H1 (cell line): ENCODE measurements at regions not wholly inside any gene's neighbourhood (a gene's known extent, or its start where the extent isn't known, plus 50 kb on each side); places are given as distances from the start of the nearest gene placed in this dataset.

Experiments used
- CTCF ChIA-PET: fragments of 300-600 bp; sonication (Branson Sonifier 250); formaldehyde crosslinking; loops from one replicate; lab custom pipeline; 2021; ENCODE audit not compliant: partially characterized antibody; lab: Charles Lee
- POLR2A ChIA-PET: fragments of 300-600 bp; sonication (Branson Sonifier 250); formaldehyde crosslinking; loops from one replicate; lab custom pipeline; 2021; ENCODE audit warnings: inconsistent platforms; ENCODE audit not compliant: partially characterized antibody; lab: Charles Lee
- DNase-seq, 2 experiments: peaks; one replicate each; pipeline versions ENCODE4 v3.0.0 to v3.0.0-alpha.2; 2010 to 2022; ENCODE audit warnings: low spot score in 2 of 2, low read depth in 1 of 2, mixed read lengths in 1 of 2
- FAIRE-seq: peaks from 2 replicates; lab custom pipeline; 2011; peaks lifted over from hg19 to GRCh38; lab: Jason Lieb, UNC
- H2AFZ ChIP-seq: 2 replicates; pipeline ENCODE4 v1.8.1; 2012; ENCODE audit warnings: low read length, inconsistent platforms
- H2AK5ac ChIP-seq: 2 replicates; pipeline ENCODE4 v1.6.1; 2013; ENCODE audit warnings: low read depth, low read length
- H2BK120ac ChIP-seq: replicated peaks from 2 replicates; pipeline ENCODE3; 2013; ENCODE audit warnings: low read depth, low read length, inconsistent platforms
- H2BK12ac ChIP-seq: 2 replicates; pipeline ENCODE4 v1.6.1; 2013; ENCODE audit warnings: low read depth, low read length
- H2BK15ac ChIP-seq: 2 replicates; pipeline ENCODE4 v1.6.1; 2013; ENCODE audit warnings: low read length
- H2BK20ac ChIP-seq: 2 replicates; pipeline ENCODE4 v1.6.1; 2013; ENCODE audit warnings: low read length
- H2BK5ac ChIP-seq: 2 replicates; pipeline ENCODE4 v1.6.1; 2013; ENCODE audit warnings: low read depth, low read length
- H3K14ac ChIP-seq: 2 replicates; pipeline ENCODE4 v1.6.1; 2013; ENCODE audit warnings: inconsistent platforms; ENCODE audit not compliant: insufficient read length
- H3K18ac ChIP-seq: 2 replicates; pipeline ENCODE4 v1.6.1; 2013; ENCODE audit warnings: low read length; ENCODE audit errors: extremely low read depth
- H3K23ac ChIP-seq: 2 replicates; pipeline ENCODE4 v1.6.1; 2013; ENCODE audit warnings: inconsistent platforms; ENCODE audit not compliant: insufficient read length
- H3K23me2 ChIP-seq: 2 replicates; pipeline ENCODE4 v1.6.1; 2013; ENCODE audit warnings: low read depth, low read length
- H3K27ac ChIP-seq: 2 replicates; pipeline ENCODE4 v1.6.1; 2011; ENCODE audit warnings: low read depth, low read length, inconsistent platforms
- H3K27me3 ChIP-seq, 4 experiments: replicated peaks in 1 of 4; 1 replicate in 1 of 4; 2 replicates in 3 of 4; pipeline versions ENCODE4 v1.6.1 to v1.8.1; 2011 to 2013; ENCODE audit warnings: low read length in 3 of 4, mild to moderate bottlenecking in 3 of 4, inconsistent platforms in 2 of 4, mixed read lengths in 2 of 4, moderate library complexity in 1 of 4; ENCODE audit not compliant: control insufficient read depth in 3 of 4, insufficient read depth in 3 of 4; ENCODE audit errors: extremely low read depth in 1 of 4
- H3K36me3 ChIP-seq, 4 experiments: 2 replicates each; pipeline versions ENCODE4 v1.6.1 to v1.8.1; 2011 to 2013; ENCODE audit warnings: mild to moderate bottlenecking in 4 of 4, low read length in 3 of 4, moderate library complexity in 2 of 4, control low read depth in 1 of 4, inconsistent platforms in 1 of 4; ENCODE audit not compliant: insufficient read depth in 4 of 4, control insufficient read depth in 2 of 4
- H3K4ac ChIP-seq: replicated peaks from 2 replicates; pipeline ENCODE3; 2013; ENCODE audit warnings: low read length, low read depth, mixed read lengths, inconsistent platforms; ENCODE audit not compliant: insufficient read length
- H3K4me1 ChIP-seq, 4 experiments: replicated peaks in 1 of 4; 1 replicate in 1 of 4; 2 replicates in 3 of 4; pipeline versions ENCODE4 v1.6.1 to v1.8.1; 2011 to 2013; ENCODE audit warnings: low read length in 3 of 4, inconsistent platforms in 2 of 4, mixed read lengths in 1 of 4; ENCODE audit not compliant: insufficient read depth in 4 of 4, control insufficient read depth in 3 of 4
- H3K4me2 ChIP-seq, 2 experiments: 2 replicates each; pipeline versions ENCODE4 v1.6.1 to v1.8.1; 2011 to 2013; ENCODE audit warnings: low read depth in 2 of 2, low read length in 2 of 2, control low read depth in 1 of 2, inconsistent platforms in 1 of 2, mild to moderate bottlenecking in 1 of 2; ENCODE audit not compliant: insufficient read depth in 1 of 2
- H3K4me3 ChIP-seq, 4 experiments: fragments of 200-600, 300-600 bp in 1 of 4; sonication (generic), shearing (Covaris generic), sonication (Bioruptor Twin) in 1 of 4; 2 replicates each; pipeline versions ENCODE4 v1.5.1 to v1.8.1; 2011 to 2016; ENCODE audit warnings: low read length in 4 of 4, low read depth in 3 of 4, control low read depth in 2 of 4, inconsistent platforms in 2 of 4, mild to moderate bottlenecking in 2 of 4, mixed read lengths in 1 of 4, moderate library complexity in 1 of 4; ENCODE audit not compliant: insufficient read depth in 2 of 4; ENCODE audit errors: extremely low read depth in 1 of 4
- H3K56ac ChIP-seq: replicated peaks from 2 replicates; pipeline ENCODE3; 2013; ENCODE audit warnings: low read depth, mild to moderate bottlenecking, mixed read lengths, low read length, inconsistent platforms; ENCODE audit not compliant: insufficient read length
- H3K79me1 ChIP-seq: 2 replicates; pipeline ENCODE4 v1.6.1; 2013; ENCODE audit warnings: low read depth, low read length, control low read depth
- H3K79me2 ChIP-seq, 2 experiments: 2 replicates each; pipeline versions ENCODE4 v1.6.1 to v1.8.1; 2012 to 2013; ENCODE audit warnings: low read length in 2 of 2, mild to moderate bottlenecking in 2 of 2, inconsistent platforms in 1 of 2; ENCODE audit not compliant: insufficient read depth in 2 of 2, control insufficient read depth in 1 of 2
- H3K9ac ChIP-seq, 4 experiments: replicated peaks in 1 of 4; 1 replicate in 1 of 4; 2 replicates in 3 of 4; pipeline versions ENCODE4 v1.6.1 to v1.8.1; 2011 to 2013; ENCODE audit warnings: low read depth in 3 of 4, low read length in 3 of 4, control low read depth in 2 of 4, mild to moderate bottlenecking in 2 of 4, moderate library complexity in 2 of 4, inconsistent platforms in 1 of 4; ENCODE audit errors: extremely low read depth in 1 of 4
- H3K9me3 ChIP-seq, 2 experiments: 2 replicates each; pipeline versions ENCODE4 v1.6.1 to v1.8.1; 2012 to 2013; ENCODE audit warnings: mild to moderate bottlenecking in 2 of 2, moderate library complexity in 2 of 2, control low read depth in 1 of 2, inconsistent platforms in 1 of 2, low read depth in 1 of 2, low read length in 1 of 2, mixed read lengths in 1 of 2; ENCODE audit not compliant: insufficient read depth in 2 of 2
- H4K20me1 ChIP-seq, 2 experiments: replicated peaks in 1 of 2; 2 replicates each; pipeline versions ENCODE3 to v1.8.1; 2011 to 2013; ENCODE audit warnings: inconsistent platforms in 2 of 2, low read length in 2 of 2, mild to moderate bottlenecking in 1 of 2; ENCODE audit not compliant: insufficient read depth in 2 of 2, control insufficient read depth in 1 of 2
- H4K5ac ChIP-seq: 2 replicates; pipeline ENCODE4 v1.6.1; 2013; ENCODE audit warnings: low read length, low read depth, mixed read lengths, inconsistent platforms; ENCODE audit not compliant: insufficient read length
- H4K8ac ChIP-seq: 2 replicates; pipeline ENCODE4 v1.8.0; 2013; ENCODE audit warnings: mild to moderate bottlenecking, moderate library complexity, low read length, inconsistent platforms; ENCODE audit not compliant: insufficient read depth; ENCODE audit errors: extremely low read depth
- H4K91ac ChIP-seq: replicated peaks from 2 replicates; pipeline ENCODE3; 2013; ENCODE audit warnings: low read length, mixed read lengths, inconsistent platforms; ENCODE audit not compliant: insufficient read length
- BCL11A ChIP-seq, 2 experiments: IDR thresholded peaks; one replicate each; pipeline ENCODE4 v1.6.1; 2011; ENCODE audit warnings: low read depth in 2 of 2, low read length in 2 of 2, mild to moderate bottlenecking in 2 of 2
- CBX8 ChIP-seq: fragments of 300-800, 300-1000 bp; sonication (generic); IDR thresholded peaks from 2 replicates; pipeline ENCODE4 v1.7.1; 2016; ENCODE audit warnings: low read depth, low read length, borderline replicate concordance
- CTBP2 ChIP-seq: IDR thresholded peaks from 2 replicates; pipeline ENCODE4 v1.7.0; 2011; ENCODE audit warnings: borderline replicate concordance, mild to moderate bottlenecking, moderate library complexity, mixed read lengths, low read length; ENCODE audit not compliant: insufficient read depth, insufficient read length
- EGR1 ChIP-seq: IDR thresholded peaks from 2 replicates; pipeline ENCODE4 v1.6.1; 2011; ENCODE audit warnings: low read depth, low read length, borderline replicate concordance
- GTF2F1 ChIP-seq: IDR thresholded peaks from 2 replicates; pipeline ENCODE4 v1.6.1; 2012; ENCODE audit warnings: low read depth, low read length, improper control_type of control experiment, borderline replicate concordance
- SIN3A ChIP-seq, 2 experiments: IDR thresholded peaks in 1 of 2; conservative IDR thresholded peaks in 1 of 2; 2 replicates each; pipeline ENCODE4 v1.6.1; 2011 to 2012; ENCODE audit warnings: low read length in 2 of 2, improper control_type of control experiment in 1 of 2, low read depth in 1 of 2, mild to moderate bottlenecking in 1 of 2
- SP4 ChIP-seq: IDR thresholded peaks from 2 replicates; pipeline ENCODE4 v1.6.1; 2012; ENCODE audit warnings: low read length, inconsistent platforms
- TAF1 ChIP-seq: IDR thresholded peaks from 2 replicates; pipeline ENCODE4 v1.6.1; 2011; ENCODE audit warnings: mild to moderate bottlenecking, low read depth, low read length
- YY1 ChIP-seq: IDR thresholded peaks from 2 replicates; pipeline ENCODE4 v1.6.1; 2011; ENCODE audit warnings: low read depth, mild to moderate bottlenecking, low read length
- WGBS, 2 experiments: shearing (Covaris generic) in 1 of 2; methylation state at CpG; one replicate each; pipeline versions ENCODE4 v1.1.6 to v1.1.7; 2013 to 2015; ENCODE audit warnings: low lambda C conversion rate in 2 of 2, mixed read lengths in 2 of 2, inconsistent platforms in 1 of 2, low coverage in 1 of 2, missing lambda C conversion rate in 1 of 2; ENCODE audit not compliant: insufficient replicate concordance in 2 of 2, insufficient coverage in 1 of 2, insufficient read length in 1 of 2; ENCODE audit errors: extremely low coverage in 1 of 2, missing lambda C conversion rate in 1 of 2; 5-methylcytosine and 5-hydroxymethylcytosine counted together
- TF ChIP-seq, protein P1 (sequence below), 3 experiments: IDR thresholded peaks; 1 replicate in 2 of 3; 2 replicates in 1 of 3; pipeline versions ENCODE4 v1.5.1 to v1.6.1; 2011; ENCODE audit warnings: low read length in 3 of 3, mild to moderate bottlenecking in 3 of 3, inconsistent platforms in 2 of 3, low read depth in 1 of 3, moderate library complexity in 1 of 3; ENCODE audit not compliant: insufficient read depth in 1 of 3; ENCODE audit errors: control extremely low read depth in 1 of 3
- TF ChIP-seq, protein P2 (sequence below): IDR thresholded peaks from 2 replicates; pipeline ENCODE4 v1.6.1; 2012; ENCODE audit warnings: inconsistent platforms

DNA sequence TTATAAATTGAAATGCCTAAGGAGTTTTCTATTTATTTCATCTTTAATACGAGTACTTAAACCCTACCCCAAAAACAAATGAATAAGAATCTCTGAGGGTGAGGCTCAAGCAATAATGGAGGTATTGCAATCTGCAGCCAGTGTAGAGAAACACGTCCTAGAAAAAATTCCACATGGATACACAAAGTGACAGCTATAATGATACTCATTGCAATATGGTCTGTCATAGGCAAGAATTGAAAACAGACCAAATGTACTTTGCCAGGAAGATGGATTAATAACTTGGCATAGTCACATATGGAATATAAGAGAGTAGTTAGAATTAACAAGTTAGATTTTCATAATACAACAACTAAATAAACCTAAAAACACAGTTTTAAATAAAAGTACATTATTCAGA, 440.1 kb upstream of the STEAP1 start:
- Histone ChIP-seq H4K8ac (no peak overlapping the region), H3K23me2 (no peaks in the 10 kb centered on the region), H3K9ac (no peak overlapping the region), H3K27ac (no peak overlapping the region), H3K56ac (no peak overlapping the region), H2BK15ac (no peak overlapping the region), H2AK5ac (no peak overlapping the region), H3K79me1 (no peaks in the 10 kb centered on the region), H2BK20ac (no peak overlapping the region), H3K9me3 (no peaks in the 10 kb centered on the region), H2BK12ac (no peak overlapping the region), H3K27me3 (no peaks in the 10 kb centered on the region), H3K4me2 (no peak overlapping the region), H3K23ac (no peak overlapping the region), H3K4me3 (no peak overlapping the region), H3K4me1 (peaks cover 0 to 2% (median 0%) of the 10 kb centered on the region in 4 experiments; a peak in 2 of 7 replicates), H4K5ac (no peak overlapping the region), H3K36me3 (no peaks in the 10 kb centered on the region), H3K18ac (no peak overlapping the region), H2BK120ac (no peak overlapping the region), H3K14ac (no peak overlapping the region), H4K20me1 (no peaks in the 10 kb centered on the region), H3K4ac (no peak overlapping the region), H4K91ac (no peak overlapping the region), H2AFZ (no peak overlapping the region), H2BK5ac (no peak overlapping the region), H3K79me2 (no peaks in the 10 kb centered on the region)
- 85% methylated on average over 2 of the region's 2 CpGs; no CpG with 5 or more reads in 1 of the 2 experiments for WGBS, 2 experiments
- TF ChIP-seq, protein P1, sequence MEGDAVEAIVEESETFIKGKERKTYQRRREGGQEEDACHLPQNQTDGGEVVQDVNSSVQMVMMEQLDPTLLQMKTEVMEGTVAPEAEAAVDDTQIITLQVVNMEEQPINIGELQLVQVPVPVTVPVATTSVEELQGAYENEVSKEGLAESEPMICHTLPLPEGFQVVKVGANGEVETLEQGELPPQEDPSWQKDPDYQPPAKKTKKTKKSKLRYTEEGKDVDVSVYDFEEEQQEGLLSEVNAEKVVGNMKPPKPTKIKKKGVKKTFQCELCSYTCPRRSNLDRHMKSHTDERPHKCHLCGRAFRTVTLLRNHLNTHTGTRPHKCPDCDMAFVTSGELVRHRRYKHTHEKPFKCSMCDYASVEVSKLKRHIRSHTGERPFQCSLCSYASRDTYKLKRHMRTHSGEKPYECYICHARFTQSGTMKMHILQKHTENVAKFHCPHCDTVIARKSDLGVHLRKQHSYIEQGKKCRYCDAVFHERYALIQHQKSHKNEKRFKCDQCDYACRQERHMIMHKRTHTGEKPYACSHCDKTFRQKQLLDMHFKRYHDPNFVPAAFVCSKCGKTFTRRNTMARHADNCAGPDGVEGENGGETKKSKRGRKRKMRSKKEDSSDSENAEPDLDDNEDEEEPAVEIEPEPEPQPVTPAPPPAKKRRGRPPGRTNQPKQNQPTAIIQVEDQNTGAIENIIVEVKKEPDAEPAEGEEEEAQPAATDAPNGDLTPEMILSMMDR (IDR thresholded peaks at IDR 0.05; ENCODE audit: control extremely low read depth in 1 of 3, insufficient read depth in 1 of 3, low read depth in 1 of 3, low read length in 3 of 3), result no peak
- TF ChIP-seq CBX8 (no peak), BCL11A (IDR thresholded peaks at IDR 0.05; ENCODE audit: low read depth in 2 of 2, low read length in 2 of 2) (no peak), CTBP2 (no peak), YY1 (no peak), GTF2F1 (no peak), TAF1 (no peak), SIN3A (conservative IDR thresholded peaks at IDR 0.05 in 1 of 2, IDR thresholded peaks at IDR 0.05 in 1 of 2; ENCODE audit: low read depth in 1 of 2, low read length in 2 of 2) (no peak), SP4 (no peak), EGR1 (no peak)
- TF ChIP-seq, protein P2, sequence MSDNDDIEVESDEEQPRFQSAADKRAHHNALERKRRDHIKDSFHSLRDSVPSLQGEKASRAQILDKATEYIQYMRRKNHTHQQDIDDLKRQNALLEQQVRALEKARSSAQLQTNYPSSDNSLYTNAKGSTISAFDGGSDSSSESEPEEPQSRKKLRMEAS, result no peak
- DNase-seq (no peak), FAIRE-seq (no peak)
- ChIA-PET CTCF (no interaction called here), POLR2A (no interaction called here)
